NCI-H446 (cell line): ENCODE measurements at regions not wholly inside any gene's neighbourhood (a gene's known extent, or its start where the extent isn't known, plus 50 kb on each side); places are given as distances from the start of the nearest gene placed in this dataset.
"Not testable (repeated sequence)": the region's sequence is repeated elsewhere in the genome, so short reads cannot be mapped to it uniquely, and the experiment has no call there.

Source experiments
- DNase-seq, 2 experiments: peaks; one replicate each; lab custom pipeline; 2025; lab: John Stamatoyannopoulos, UW

DNA sequence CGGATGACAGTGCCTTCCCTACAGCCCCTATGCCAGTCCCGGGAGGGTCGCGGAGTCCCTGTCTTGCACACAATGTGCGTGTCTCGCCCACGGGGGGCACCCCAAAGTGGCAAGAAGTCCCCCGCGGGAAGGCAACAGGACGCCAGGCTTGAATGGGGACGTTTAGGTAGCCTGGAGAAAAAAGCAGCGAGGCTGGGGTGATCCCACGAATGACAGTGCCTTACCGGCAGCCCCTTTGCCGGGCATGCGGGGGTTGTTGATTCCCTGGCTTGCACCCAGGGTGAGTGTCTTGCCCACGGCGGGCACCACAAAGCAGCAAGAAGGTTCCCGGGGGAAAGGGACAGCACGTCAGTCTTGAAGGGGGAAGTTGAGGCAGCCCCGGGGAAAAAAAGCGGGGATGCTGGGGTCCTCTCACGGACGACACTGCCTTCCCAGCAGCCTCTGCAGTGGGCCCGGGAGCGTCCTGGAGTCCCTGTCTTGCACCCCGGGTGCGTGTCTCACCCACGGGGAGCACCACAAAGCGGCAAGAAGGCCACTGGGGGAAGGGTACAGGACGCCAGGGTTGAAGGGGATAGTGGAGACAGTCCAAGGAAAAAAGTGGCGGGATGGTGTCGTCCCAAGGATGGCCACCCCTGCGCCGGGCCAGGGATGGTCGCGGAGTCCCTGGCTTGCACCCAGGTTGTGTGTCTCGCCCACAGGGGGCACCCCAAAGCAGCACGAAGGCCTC is 156.8 kb upstream of the ALG10B start:
- no peak for DNase-seq

DNA sequence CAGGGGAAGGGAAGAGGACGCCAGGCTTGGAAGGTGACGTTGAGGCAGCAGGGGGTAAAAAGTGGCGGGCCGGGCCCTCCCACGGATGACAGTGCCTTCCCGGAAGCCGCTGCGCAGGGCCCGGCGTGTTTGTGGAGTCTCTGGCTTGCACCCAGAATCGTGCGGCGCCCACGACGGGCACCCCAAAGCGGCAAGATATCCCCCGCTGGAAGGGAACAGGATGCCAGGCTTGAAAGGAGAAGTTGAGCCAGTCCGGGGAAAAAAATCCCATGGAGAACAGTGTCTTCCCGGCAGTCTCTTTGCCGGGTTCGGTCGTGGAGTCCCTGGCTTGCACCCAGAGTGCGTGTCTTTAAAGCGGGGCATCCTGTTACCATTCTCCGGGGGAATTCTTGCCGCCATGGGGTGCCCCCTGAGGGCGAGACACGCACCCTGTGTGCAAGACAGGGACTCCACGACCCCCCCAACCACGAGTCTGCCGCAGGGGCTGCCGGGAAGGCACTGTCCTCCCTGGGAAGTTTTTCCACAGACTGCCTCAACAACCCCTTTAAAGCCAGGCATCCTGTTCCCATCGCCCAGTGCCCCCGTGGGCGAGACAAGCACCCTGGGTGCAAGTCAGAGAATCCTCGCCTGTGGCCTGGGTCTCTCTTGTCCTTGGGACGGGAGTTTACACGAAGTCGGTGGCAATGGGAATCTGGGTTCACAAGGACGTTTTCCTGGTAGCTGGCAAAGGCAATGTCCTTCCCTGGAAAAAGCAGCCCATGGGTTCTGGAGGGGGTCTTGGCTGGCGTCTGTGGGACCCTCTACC is 156.1 kb upstream of the ALG10B start:
- no peak for DNase-seq

DNA sequence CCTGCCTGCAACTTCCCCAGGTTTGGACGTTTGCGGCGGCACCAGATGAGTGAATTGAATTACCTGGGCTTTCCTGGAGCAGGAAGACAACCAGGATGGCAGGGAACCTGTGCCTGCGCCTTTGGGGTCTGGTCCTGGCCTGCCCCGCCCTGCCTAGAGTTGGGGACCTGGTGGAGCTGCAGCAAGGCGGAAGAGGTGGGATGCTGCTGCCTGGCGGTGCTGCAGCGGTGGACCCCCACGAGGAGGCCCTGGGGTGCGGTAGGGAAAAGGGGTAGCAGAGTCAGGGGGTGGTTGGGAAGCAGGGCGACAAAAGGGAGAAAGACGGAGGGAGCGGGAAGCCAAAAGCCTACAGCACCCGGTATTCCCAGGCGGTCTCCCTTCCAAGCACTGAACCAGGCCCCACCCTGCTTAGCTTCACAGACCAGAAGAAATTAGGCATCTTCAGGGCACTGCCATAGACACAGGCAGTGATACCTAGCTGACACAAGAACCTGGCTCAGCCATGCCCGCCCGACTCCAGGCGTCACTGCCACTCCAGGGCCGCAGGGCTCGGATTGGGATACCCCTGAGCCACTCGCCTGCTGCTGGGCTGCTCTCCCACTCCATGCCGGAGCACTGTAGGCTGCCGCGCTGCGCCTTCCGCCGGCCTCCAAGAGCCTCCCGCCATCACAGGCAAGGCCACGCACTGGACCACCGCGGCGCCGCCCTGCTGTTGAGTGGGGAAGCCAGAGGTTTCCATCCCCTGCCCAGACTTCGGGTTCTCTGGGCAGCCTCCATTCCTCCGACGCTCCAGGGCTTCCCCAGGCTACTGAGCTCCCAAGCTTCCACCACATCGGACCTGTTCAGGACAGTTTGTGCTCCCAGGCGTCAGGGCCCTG is 155.2 kb upstream of the ALG10B start:
- no peak for DNase-seq

DNA sequence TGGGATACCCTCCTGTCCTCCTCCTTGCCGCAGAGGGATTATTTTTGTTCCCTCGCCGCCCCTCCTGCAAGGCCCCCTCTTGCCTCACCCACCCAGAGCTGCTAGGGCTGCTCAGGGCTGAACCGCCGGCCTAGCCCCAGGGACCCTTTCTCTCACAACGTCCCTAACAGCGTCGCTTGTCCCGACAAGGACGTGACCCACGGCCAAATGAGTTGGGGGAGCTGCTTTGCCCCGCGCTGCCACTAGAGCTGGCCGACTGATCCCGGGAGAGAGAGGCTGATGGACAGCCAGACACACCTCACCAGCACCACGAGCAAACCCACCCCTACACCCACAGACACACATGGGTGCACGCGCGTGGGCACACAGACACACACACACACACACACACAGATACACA is 154.6 kb upstream of the ALG10B start:
- DNase-seq, result no peak

DNA sequence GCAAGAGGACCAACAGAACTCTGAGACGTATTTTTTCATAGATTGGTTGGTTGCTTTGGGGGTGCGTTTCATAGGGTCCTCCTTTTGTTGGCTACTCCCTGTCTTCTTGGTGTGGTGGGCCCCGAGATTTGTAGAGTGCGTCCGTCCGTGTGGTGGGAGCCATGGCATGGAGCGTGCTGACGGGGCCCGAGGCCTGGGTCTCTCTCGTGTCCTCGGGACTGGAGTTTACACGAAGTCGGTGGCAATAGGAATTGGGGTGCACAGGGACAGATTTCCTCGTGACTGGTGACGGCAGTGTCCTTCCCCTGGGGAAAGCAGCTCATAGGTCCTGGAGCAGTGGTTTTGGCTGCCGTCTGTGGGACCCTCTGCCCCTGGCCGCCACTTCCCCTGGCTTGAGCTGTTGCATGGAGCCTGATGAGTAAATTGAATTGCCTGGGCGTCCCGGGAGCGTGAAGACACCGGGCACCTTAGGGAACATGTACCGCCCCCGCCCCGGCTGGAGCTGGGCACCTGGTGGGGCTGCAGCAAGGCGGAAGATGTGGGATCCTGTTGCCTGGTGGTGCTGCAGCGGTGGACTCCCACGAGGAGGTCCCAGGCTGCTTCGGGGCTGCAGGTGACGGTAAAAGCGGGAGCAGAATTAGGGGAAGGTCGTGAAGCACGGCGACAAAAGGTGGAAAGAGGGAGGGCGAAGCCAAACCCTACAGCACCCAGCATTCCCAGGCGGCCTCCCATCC is 153.7 kb upstream of the ALG10B start:
- no peak for DNase-seq

DNA sequence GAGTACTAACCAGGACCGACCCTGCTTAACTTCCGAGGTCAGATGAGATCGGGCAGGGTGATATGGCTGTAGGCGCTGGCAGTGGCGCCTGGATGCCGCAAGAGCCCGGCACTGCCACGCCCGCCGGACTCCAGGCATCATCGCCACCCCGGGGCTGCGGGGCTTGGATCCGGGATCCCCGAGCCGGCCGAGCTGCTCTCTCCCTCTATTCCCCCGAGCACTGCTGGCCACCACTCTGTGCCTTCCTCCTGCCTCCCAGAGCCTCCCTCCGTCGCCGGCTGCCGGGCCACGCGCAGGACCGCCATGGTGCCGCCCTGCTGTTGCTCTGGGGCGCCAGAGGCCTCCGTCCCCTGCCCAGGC is 153.2 kb upstream of the ALG10B start:
- no peak for DNase-seq

DNA sequence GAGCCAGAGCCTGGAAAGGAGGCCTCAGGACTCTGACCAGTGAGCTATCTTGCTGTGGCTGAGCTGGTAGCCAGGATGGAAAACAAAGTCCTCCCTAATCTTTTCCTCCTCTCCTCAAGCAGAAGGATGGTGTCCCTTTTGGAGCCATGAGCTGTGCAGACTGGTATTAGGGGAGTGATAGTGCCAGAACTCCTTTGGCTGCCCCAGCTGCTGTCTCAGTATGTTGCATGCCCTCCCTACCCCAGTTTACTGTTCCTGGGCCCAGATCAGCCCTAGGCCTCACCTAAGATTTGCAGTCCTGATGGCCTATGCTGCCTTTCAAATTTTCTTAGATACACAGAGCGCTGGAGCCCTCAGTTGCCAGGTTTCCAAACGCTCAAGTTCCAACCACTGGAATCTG is 150.3 kb upstream of the ALG10B start:
- no peak for DNase-seq

DNA sequence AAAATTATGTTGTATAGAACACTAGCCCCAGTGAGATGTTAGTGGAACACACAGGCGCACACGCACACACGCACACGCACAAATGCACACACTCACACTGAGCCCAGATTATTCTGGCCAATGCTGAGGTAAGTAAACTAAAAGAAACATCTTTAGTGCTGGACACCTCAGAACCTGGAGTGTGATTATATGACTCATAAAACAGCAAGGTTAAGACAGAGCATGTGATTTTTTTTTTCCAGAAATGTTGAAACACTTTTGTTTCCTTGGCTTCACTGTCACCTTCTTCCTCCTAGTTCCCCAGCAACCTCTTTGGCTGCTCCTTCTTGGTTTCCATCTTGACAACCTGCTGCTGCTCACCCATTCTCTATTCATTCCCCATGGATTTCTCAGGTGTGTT is 141.0 kb upstream of the ALG10B start:
- DNase-seq, result no peak

DNA sequence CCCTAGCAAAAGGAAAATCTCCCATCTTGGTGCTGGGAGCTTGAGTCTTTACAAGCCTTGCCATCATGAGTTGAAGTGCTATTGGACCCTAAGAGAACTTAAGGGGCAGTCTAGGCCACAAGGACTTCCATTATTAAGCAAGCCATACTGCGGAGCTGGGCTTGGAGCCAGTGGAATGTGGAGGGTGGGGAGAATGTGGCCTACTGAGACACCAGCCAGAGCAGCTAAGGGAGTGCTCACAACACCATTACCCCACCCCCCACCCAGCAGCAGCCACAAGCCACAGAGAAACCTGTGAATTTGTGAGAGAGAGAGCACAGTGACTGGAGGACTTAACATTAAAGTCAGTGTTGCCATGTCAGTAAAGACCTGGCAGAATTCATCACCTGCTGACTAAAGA is 133.0 kb upstream of the ALG10B start:
- DNase-seq, result not testable (repeated sequence)

DNA sequence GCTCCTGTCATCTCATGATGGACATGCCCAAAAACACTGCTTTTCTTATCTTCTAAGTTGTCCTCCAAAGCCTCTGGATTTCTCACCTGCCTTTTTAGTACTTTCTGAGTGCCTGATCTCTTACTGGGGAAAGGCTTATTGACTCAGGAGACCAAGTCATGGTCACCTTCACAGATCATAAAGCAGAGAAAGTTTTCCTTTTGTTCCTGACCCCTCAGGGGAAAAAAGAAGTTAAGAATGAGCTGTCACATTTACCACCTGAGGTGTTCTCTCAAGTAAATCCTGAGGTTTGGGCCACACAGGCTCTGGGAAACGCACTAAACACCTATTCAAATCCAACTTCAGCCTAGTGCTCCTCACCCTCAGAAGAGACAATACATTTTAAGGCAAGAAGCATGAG is 119.3 kb upstream of the ALG10B start:
- DNase-seq, result not testable (repeated sequence)

DNA sequence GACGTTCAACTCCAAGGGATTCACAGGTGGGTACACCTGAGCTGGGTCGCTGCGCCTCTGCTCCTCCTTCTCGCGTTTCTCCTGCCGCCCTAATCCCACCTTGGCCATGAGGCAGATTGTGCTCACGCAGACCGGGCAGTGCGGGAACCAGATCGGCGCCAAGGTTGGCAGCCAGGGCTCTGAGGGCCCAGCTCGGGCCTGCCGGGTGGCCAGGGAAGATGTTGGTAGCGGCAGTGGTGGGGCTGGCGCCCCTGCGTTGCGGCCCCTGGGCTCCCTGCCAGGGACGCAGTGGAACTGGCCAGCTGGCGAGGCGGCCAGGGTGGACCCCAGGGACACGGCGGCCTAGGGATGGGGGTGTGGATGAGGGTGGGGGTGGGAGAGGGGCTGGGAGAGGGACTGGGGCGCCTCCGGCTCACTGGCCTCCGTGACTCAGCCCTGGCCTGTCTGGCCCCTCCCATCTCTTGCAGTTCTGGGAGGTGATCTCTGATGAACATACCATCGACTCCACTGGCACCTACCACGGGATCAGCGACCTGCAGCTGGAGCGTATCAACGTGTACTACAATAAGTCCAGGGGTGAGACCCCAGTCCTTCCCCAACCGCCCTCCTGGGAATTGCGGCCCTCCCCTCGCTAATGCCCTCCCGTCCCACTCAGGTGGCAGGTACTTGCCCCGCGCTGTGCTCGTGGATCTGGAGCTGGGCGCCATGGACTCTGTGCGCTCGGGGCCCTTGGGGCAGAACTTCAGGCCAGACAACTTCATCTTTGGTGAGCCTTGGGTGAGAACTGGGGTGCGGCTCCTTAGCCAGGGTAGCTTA is 114.9 kb upstream of the ALG10B start:
- DNase-seq, result no peak

DNA sequence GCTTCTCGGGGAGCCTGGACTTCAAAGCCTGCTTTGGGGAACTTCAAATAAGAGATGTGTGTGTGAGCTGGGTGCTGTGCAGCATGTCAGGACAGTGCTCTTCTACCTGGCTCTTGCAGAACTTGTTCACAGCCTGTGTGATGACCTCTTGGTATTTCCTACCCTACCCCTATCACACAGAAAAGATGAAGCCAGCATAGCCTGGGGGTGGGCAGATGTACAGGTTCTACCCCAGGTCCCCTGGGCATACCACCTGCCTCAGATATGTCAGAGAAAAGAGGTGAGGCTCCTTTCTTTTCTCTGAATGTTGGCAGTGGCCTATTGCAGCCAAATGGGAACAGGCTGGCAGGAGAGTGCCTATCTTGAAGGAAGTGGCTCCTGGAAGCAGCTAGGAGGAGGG is 111.7 kb upstream of the ALG10B start:
- DNase-seq, result no peak

DNA sequence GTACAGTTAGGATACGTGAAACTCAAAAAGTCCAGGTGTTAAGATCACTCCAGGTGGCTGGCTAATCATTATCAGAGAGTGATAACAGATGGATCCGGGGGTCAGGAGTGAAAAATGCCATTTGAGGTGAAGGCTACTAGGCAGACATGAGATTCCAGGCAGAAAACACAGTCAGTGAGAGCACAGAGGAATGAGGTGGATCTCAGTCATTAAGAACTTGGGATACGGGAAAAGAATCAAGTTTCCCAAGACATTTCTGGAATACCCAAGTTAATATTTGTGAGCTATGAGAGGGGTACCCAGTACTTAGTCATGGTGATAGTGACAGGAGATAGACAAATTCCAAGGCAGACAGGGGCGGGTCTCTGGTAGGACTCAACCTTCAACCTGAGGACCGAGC is 94.6 kb upstream of the ALG10B start:
- no peak for DNase-seq

DNA sequence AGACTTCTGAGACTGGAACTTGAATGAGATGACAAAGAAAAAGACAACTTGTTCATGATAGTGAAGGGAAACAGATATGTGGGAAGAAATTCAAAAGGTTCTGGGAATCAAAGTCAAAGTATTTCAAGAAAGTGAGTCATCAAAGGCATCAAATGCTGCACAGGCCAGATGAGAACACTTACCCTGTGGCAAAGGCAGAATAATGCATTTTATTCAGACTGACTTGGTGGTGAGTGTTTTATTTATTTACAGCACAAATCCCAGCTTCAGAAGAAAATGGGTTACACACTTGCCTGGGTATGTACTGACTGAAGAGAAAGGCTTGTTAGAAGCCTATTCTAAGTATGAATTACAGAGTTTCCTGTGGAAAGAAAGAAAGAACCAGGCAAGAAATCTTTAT is 78.2 kb upstream of the ALG10B start:
- DNase-seq, result not testable (repeated sequence)

DNA sequence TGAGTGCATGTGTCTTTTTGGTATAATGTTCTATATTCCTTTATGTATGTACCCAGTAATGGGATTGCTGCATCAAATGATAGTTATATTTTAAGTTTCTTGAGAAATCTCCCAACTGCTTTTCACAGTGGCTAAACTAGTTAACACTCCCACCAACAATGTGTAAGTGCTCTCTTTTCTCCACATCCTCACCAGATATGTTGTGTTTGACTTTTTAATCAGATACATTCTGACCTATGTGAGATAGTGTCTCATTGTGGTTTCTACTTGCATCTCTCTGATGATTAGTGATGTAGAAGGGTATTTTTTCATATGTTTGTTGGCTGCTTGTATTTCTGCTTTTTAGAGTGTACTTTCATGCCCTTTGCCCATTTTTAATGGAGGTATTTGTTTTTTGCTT is 62.8 kb upstream of the ALG10B start:
- no peak for DNase-seq

DNA sequence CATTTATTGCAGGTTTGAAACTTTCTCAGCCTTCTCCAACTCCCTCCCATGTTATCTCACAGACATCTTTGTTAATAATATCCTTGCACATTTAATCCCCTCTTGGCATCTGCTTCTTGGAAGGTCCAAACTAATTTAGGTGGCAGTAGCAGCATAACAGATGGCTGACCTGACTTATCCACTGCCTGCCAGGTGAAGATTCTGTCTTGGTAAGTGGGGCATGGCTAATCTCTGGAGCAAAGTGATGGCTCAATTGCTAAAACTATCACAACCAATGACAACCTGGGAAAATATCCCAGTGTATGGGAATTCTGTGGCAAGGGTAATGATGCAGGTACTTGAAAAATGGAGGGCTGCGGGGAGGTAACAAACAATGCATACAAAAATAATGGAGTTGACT is 58.2 kb upstream of the ALG10B start:
- DNase-seq, result no peak
